HEK293T (cell line): ENCODE measurements at regions not wholly inside any gene's neighbourhood (a gene's known extent, or its start where the extent isn't known, plus 50 kb on each side); places are given as distances from the start of the nearest gene placed in this dataset.

Source experiments
- CTCF ChIA-PET: fragments of 350-600 bp; formaldehyde crosslinking; extraction: SDS; loops from one replicate; lab custom pipeline; 2021; ENCODE audit warnings: antibody characterized with exemption, inconsistent platforms; lab: Yijun Ruan, JAX
- POLR2A ChIA-PET: fragments of 350-600 bp; formaldehyde crosslinking; extraction: SDS; loops from one replicate; lab custom pipeline; 2020; ENCODE audit warnings: antibody characterized with exemption, inconsistent platforms; lab: Yijun Ruan, JAX
- DNase-seq: peaks from one replicate; pipeline ENCODE4 v3.0.0; 2012; ENCODE audit warnings: mixed read lengths; ENCODE audit errors: extremely low spot score
- ARNT ChIP-seq: fragments of 450-650 bp; IDR thresholded peaks from 2 replicates; pipeline ENCODE4 v1.6.1; 2017; ENCODE audit warnings: mild to moderate bottlenecking
- BHLHE40 ChIP-seq: fragments of 450-650 bp; IDR thresholded peaks from 2 replicates; pipeline ENCODE4 v1.6.1; 2016; ENCODE audit warnings: mild to moderate bottlenecking, moderate library complexity, borderline replicate concordance
- CTBP1 ChIP-seq: fragments of 450-650 bp; IDR thresholded peaks from 2 replicates; pipeline ENCODE4 v1.6.1; 2016; ENCODE audit warnings: borderline replicate concordance
- ELF4 ChIP-seq: fragments of 450-650 bp; IDR thresholded peaks from 2 replicates; pipeline ENCODE4 v1.6.1; 2017; ENCODE audit warnings: antibody characterized with exemption
- FOXA1 ChIP-seq: fragments of 450-650 bp; IDR thresholded peaks from 2 replicates; pipeline ENCODE4 v1.6.1; 2016; ENCODE audit warnings: mild to moderate bottlenecking
- FOXK2 ChIP-seq: fragments of 450-650 bp; IDR thresholded peaks from 2 replicates; pipeline ENCODE4 v1.6.1; 2016; ENCODE audit warnings: mild to moderate bottlenecking
- FOXM1 ChIP-seq: fragments of 450-650 bp; IDR thresholded peaks from 2 replicates; pipeline ENCODE4 v1.6.1; 2017; ENCODE audit warnings: mild to moderate bottlenecking, borderline replicate concordance
- HDGF ChIP-seq: fragments of 450-650 bp; IDR thresholded peaks from 2 replicates; pipeline ENCODE4 v1.6.1; 2017; ENCODE audit warnings: antibody characterized with exemption, borderline replicate concordance
- L3MBTL2 ChIP-seq: fragments of 450-650 bp; conservative IDR thresholded peaks from 2 replicates; pipeline ENCODE4 v1.6.1; 2016; ENCODE audit warnings: mild to moderate bottlenecking
- LEF1 ChIP-seq: fragments of 450-650 bp; IDR thresholded peaks from 2 replicates; pipeline ENCODE4 v1.6.1; 2017; ENCODE audit warnings: mild to moderate bottlenecking, borderline replicate concordance
- NFRKB ChIP-seq: fragments of 450-650 bp; IDR thresholded peaks from 2 replicates; pipeline ENCODE4 v1.6.1; 2016; ENCODE audit warnings: mild to moderate bottlenecking, moderate library complexity
- SP1 ChIP-seq: fragments of 450-650 bp; IDR thresholded peaks from 2 replicates; pipeline ENCODE4 v1.6.1; 2017
- SUZ12 ChIP-seq: fragments of 450-650 bp; IDR thresholded peaks from 2 replicates; pipeline ENCODE4 v1.6.1; 2016; ENCODE audit warnings: mild to moderate bottlenecking
- TARDBP ChIP-seq: fragments of 450-650 bp; IDR thresholded peaks from 2 replicates; pipeline ENCODE4 v1.6.1; 2016
- ZNF384 ChIP-seq: fragments of 450-650 bp; IDR thresholded peaks from 2 replicates; pipeline ENCODE4 v1.6.1; 2016
- TF ChIP-seq, protein P1 (sequence below): fragments of 450-650 bp; IDR thresholded peaks from 2 replicates; pipeline ENCODE4 v1.6.1; 2016

DNA sequence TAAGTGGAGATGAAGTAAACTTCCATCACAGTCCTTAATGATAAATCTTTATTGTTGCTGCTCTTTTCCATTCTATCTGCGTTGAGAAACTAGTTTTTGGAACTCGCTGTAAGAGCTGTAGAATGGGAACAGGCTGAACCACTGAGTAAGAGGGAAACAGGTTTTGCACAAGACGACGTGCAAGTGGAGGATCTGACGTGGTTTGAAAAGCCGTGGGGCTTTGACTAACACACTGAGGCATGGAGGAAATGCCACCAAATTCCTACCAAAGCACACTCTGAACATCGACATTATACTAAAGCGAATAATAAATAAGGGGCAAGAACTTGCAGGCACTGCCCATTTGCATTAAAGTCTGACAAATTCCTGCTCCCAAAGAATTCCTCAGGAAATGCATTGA, 160.6 kb downstream of the KLF6 start:
- ChIA-PET POLR2A (no interaction called here), CTCF (no interaction called here)
- DNase-seq, result no peak
- TF ChIP-seq BHLHE40 (no peak), FOXM1 (no peak), FOXK2 (no peak), SP1 (no peak), SUZ12 (no peak)

DNA sequence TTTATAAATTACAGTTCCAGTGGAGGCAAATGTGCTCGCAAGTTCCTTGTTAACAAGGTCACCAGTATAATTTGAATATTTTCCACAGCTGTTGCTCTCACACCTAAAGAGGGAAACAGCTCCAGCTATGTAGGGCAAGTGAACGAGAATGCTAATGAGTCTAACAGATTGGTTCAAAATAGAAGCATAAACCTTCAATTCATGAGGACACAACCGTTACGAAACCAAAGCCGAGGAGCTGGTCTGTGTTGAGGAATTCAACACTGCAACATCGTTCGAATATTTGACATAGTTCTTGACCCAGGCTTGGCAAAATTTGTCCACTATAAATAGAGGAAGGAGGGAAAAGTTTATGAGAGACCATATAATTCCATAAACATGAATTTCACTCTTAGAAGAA, 161.3 kb downstream of the KLF6 start:
- POLR2A ChIA-PET, result no interaction called here
- DNase-seq, result no peak
- CTCF ChIA-PET, result no interaction called here
- TF ChIP-seq ARNT (no peak), LEF1 (no peak), ELF4 (no peak), TARDBP (no peak), SUZ12 (no peak), FOXK2 (no peak)
- TF ChIP-seq, protein P1, sequence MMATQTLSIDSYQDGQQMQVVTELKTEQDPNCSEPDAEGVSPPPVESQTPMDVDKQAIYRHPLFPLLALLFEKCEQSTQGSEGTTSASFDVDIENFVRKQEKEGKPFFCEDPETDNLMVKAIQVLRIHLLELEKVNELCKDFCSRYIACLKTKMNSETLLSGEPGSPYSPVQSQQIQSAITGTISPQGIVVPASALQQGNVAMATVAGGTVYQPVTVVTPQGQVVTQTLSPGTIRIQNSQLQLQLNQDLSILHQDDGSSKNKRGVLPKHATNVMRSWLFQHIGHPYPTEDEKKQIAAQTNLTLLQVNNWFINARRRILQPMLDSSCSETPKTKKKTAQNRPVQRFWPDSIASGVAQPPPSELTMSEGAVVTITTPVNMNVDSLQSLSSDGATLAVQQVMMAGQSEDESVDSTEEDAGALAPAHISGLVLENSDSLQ, result no peak

DNA sequence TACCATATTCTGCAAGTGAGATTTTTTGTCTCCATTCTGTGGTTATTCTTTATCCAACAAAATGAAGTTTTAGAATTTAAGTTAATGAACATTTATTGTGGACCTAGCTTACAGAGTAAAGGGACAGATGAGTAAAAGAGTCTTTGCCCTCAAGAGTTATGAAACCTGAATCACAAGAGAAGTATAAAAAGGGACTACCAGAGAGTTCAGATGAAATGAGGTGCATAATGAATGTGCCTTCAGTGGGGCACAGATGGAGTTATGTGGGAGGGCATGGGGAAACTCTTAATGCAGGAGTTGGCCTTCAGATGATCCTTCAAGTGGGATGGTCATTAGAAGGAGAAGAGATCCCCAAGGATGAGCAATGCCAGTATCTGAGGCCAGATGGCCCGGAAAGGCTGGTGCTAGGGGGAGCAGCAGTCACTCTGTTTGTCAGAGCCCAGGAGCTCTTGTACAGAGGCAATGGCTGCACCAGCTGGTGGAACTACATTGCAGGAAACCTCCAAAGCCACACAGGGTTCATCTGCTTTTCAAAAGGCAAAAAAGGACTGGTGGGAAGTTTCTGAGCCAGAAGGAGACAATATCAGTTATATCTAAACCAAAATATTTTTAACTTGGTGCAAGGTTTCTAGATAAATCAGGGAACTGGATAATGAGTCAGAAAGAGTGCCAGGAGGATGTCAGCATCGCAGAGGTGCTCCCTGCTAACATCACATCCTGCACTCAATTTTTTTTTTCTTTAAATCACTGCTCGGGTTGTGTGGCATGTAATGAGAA, 162.0 kb downstream of the KLF6 start:
- POLR2A ChIA-PET, result no interaction called here
- TF ChIP-seq, protein P1, result no peak
- no peak for TF ChIP-seq L3MBTL2
- TF ChIP-seq TARDBP, result no peak
- no peak for TF ChIP-seq NFRKB
- no peak for TF ChIP-seq FOXA1
- no peak for TF ChIP-seq CTBP1
- no peak for TF ChIP-seq LEF1
- no peak for TF ChIP-seq ZNF384
- no peak for TF ChIP-seq FOXM1
- no peak for TF ChIP-seq SP1
- no peak for TF ChIP-seq FOXK2
- TF ChIP-seq SUZ12, result no peak
- TF ChIP-seq ELF4, result no peak
- no peak for TF ChIP-seq ARNT
- no peak for TF ChIP-seq HDGF
- TF ChIP-seq BHLHE40, result no peak
- CTCF ChIA-PET, result no interaction called here
- DNase-seq, result no peak

DNA sequence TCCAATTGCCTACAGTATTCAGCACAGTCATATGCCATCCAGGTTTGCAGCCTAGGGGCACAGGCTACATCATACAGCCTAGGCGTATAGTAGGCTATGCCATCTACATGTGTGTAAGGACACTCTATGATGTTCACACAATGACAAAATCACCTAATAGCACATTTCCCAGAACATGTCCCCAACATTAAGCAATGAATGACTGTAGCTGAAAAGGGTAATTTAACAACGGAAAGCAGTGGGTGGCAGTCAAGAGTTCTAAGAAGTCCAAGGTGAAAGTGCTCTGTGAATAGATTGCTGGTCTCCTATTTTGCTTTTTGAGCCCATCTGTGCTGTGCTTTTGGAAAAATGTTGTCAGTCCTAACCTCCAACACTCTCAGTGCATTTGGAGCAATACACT, 162.6 kb downstream of the KLF6 start:
- TF ChIP-seq L3MBTL2, result no peak
- no peak for TF ChIP-seq TARDBP
- no peak for TF ChIP-seq BHLHE40
- no peak for TF ChIP-seq FOXA1
- no peak for TF ChIP-seq FOXM1
- no peak for TF ChIP-seq SP1
- no peak for TF ChIP-seq LEF1
- TF ChIP-seq CTBP1, result no peak
- TF ChIP-seq ARNT, result no peak
- no peak for TF ChIP-seq HDGF
- TF ChIP-seq, protein P1, result no peak
- no peak for TF ChIP-seq FOXK2
- no peak for TF ChIP-seq NFRKB
- no peak for TF ChIP-seq ZNF384
- TF ChIP-seq ELF4, result no peak
- TF ChIP-seq SUZ12, result no peak
- ChIA-PET CTCF (no interaction called here), POLR2A (no interaction called here)
- no peak for DNase-seq

DNA sequence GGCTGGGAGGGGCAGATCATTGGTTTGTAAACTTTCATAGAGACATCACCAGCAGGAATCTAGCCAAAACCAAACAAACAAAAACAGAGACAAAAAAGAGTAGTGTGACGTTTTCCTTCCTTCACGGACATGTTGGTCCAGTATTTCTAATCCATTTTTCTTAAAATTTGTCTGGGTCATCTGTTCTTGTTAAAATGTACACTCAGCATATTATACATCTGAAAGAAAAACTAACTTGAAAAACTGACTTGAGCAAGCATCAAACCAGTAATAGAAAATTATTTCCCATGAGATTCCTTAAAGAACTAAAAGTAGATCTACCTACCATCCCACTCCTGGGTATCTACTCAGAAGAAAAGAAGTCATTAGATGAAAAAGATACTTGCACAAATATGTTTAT, 164.2 kb downstream of the KLF6 start:
- ChIA-PET CTCF (no interaction called here), POLR2A (no interaction called here)
- no peak for DNase-seq
- TF ChIP-seq ARNT, result no peak
- no peak for TF ChIP-seq NFRKB
- TF ChIP-seq, protein P1, result no peak
- TF ChIP-seq L3MBTL2, result no peak
- TF ChIP-seq HDGF, result no peak

DNA sequence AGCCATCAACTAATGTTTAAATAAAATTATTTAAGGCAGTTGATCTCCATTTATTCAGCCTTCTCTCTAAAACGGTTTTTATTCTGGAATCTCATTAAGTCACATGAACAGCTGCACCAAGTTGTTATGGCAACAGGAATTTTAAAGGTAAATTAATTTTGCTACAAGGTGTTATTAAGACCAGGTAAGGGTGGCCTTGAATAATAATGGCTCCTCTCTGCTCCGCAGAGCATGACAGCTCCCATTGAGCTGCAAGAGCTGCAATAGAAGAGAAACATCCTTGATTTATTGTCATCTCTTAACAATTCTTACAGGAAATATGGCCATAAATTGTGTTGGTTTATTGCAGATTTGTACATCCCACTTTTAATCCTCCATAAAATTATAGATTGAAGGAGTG, 165.8 kb downstream of the KLF6 start:
- ChIA-PET POLR2A (no interaction called here), CTCF (interaction anchor here (0.9 kb wide), 1 partner anchor 55 kb away, joined by 3 read pairs; no protein-coding TSS in a partner anchor)
- no peak for DNase-seq
- TF ChIP-seq, protein P1, result no peak
- no peak for TF ChIP-seq SP1
- TF ChIP-seq HDGF, result no peak
- TF ChIP-seq L3MBTL2, result no peak
- TF ChIP-seq ELF4, result no peak
- TF ChIP-seq FOXM1, result no peak
- no peak for TF ChIP-seq ZNF384
- TF ChIP-seq ARNT, result no peak
- TF ChIP-seq CTBP1, result no peak
- TF ChIP-seq LEF1, result no peak
- TF ChIP-seq FOXK2, result no peak
